WI38 (cell line): ENCODE measurements at regions not wholly inside any gene's neighbourhood (a gene's known extent, or its start where the extent isn't known, plus 50 kb on each side); places are given as distances from the start of the nearest gene placed in this dataset.
"Not testable (repeated sequence)": the region's sequence is repeated elsewhere in the genome, so short reads cannot be mapped to it uniquely, and the experiment has no call there.

Experiments used
- H3K4me3 ChIP-seq: 2 replicates; pipeline ENCODE4 v1.5.1; 2011; ENCODE audit warnings: low read depth, mild to moderate bottlenecking, control low read depth, low read length
- CTCF ChIP-seq: IDR thresholded peaks from 2 replicates; pipeline ENCODE4 v1.5.1; 2012; ENCODE audit warnings: low read depth, mild to moderate bottlenecking, control low read depth, low read length

GRCh38 chr12:105502426-105502930 lies 172.0 kb downstream of the C12orf75 start:
- no peak overlapping the region for H3K4me3 ChIP-seq
- no peak for TF ChIP-seq CTCF

GRCh38 chr12:105503619-105504018 lies 173.1 kb downstream of the C12orf75 start:
- no peak for TF ChIP-seq CTCF
- no peak overlapping the region for H3K4me3 ChIP-seq

DNA sequence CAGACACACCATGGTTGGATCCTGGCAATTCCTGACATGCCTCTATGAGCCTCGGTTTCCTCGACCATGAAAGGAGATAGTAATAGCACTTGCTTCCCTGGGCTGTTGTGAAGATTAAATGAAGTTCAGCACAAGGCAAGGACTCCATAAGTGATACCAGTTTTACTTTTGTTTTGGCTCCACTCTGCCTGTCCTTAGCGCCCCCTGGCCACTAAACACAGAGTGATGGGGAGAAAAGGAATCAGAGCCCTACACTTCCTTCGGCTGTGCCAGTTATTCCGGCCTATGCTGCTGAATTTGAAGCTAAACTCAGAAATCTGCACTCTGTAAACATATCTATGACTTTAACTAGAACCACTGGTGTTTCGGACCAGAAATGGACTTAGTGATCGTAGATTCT lies 173.8 kb downstream of the C12orf75 start:
- TF ChIP-seq CTCF: no peak
- no peak overlapping the region for H3K4me3 ChIP-seq

GRCh38 chr12:105506678-105507310 lies 176.3 kb downstream of the C12orf75 start:
- TF ChIP-seq CTCF: no peak
- H3K4me3 ChIP-seq: no peak overlapping the region

- H3K4me3 ChIP-seq: no peak overlapping the region
- no peak for TF ChIP-seq CTCF
Observed at GRCh38 chr12:105507311-105508038, 177.0 kb downstream of the C12orf75 start.

- no peak overlapping the region for H3K4me3 ChIP-seq
- no peak for TF ChIP-seq CTCF
Observed at GRCh38 chr12:105508096-105508495, 177.6 kb downstream of the C12orf75 start.

DNA sequence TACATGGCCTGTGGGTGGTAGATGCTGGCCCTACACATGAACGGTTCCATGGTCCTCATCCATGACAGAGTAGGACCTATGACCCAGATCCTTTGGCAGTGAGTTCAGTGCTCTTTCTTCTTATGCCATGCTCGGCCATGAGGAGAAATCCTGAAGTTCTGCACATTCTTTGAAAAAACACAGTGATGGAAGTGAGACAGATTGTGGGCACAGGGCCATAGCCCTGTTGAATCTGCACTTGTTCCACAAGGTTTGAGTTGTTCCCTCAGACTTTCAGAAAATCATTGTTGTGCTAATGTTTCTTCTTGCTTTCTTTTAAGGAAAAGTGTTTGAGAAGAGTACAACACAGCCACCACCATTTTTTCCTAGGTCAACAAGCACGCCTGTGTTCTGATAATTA lies 180.0 kb downstream of the C12orf75 start:
- no peak for TF ChIP-seq CTCF
- H3K4me3 ChIP-seq: no peak overlapping the region

GRCh38 chr12:105512861-105513260 lies 182.4 kb downstream of the C12orf75 start:
- H3K4me3 ChIP-seq: not testable (repeated sequence)
